GM12878 (cell line): ENCODE measurements at regions not wholly inside any gene's neighbourhood (a gene's known extent, or its start where the extent isn't known, plus 50 kb on each side); places are given as distances from the start of the nearest gene placed in this dataset.

Source experiments
- ATAC-seq: fragments of 200-7000 bp; cut with Tn5 transposase; 3 replicates; pipeline ENCODE4 v1.9.1; 2020; ENCODE audit warnings: mild to moderate bottlenecking, moderate library complexity
- BruUV-seq: library from RNA; stranded (reverse); fragments of 400-500 nt; replicated peaks from 2 replicates; lab custom pipeline; 2021; lab: Mats Ljungman, UMichigan
- CTCF ChIA-PET: fragments of 300-600 bp; sonication (Branson Sonifier 250); formaldehyde crosslinking; extraction: SDS; loops from one replicate; lab custom pipeline; 2021; ENCODE audit warnings: inconsistent platforms; lab: Yijun Ruan, JAX
- POLR2A ChIA-PET: fragments of 350-600 bp; formaldehyde crosslinking; extraction: SDS; loops from one replicate; lab custom pipeline; 2021; ENCODE audit warnings: inconsistent platforms; lab: Charles Lee
- RAD21 ChIA-PET: fragments of 300-600 bp; sonication (Branson Sonifier 250); formaldehyde crosslinking; loops from one replicate; lab custom pipeline; 2023; ENCODE audit warnings: antibody characterized with exemption; ENCODE audit not compliant: unreplicated experiment; lab: Charles Lee
- SMC1A ChIA-PET: fragments of 300-600 bp; sonication (Branson Sonifier 250); formaldehyde crosslinking; loops from one replicate; lab custom pipeline; 2023; ENCODE audit not compliant: unreplicated experiment, uncharacterized antibody; lab: Charles Lee
- DNase-seq: peaks from one replicate; pipeline ENCODE4 v3.0.0-alpha.2; 2011; ENCODE audit warnings: low read depth, low spot score
- FAIRE-seq: peaks from 3 replicates; lab custom pipeline; 2011; peaks lifted over from hg19 to GRCh38; lab: Jason Lieb, UNC
- H2AFZ ChIP-seq: 2 replicates; pipeline ENCODE4 v1.6.0; 2011; ENCODE audit warnings: low read depth, low read length, control low read depth; ENCODE audit not compliant: control insufficient read depth
- H3K27ac ChIP-seq: 2 replicates; pipeline ENCODE4 v1.5.1; 2011; ENCODE audit warnings: control low read depth; ENCODE audit not compliant: control insufficient read depth, insufficient read depth
- H3K27me3 ChIP-seq, 2 experiments: replicated peaks in 1 of 2; 2 replicates each; pipeline versions ENCODE4 v1.6.0 to v1.6.1; 2011; ENCODE audit warnings: low read length in 1 of 2; ENCODE audit not compliant: control insufficient read depth in 2 of 2, insufficient read depth in 2 of 2
- H3K36me3 ChIP-seq, 2 experiments: 2 replicates each; pipeline ENCODE4 v1.5.1; 2011; ENCODE audit warnings: low read length in 1 of 2; ENCODE audit not compliant: control insufficient read depth in 2 of 2, insufficient read depth in 2 of 2
- H3K4me1 ChIP-seq: 2 replicates; pipeline ENCODE4 v1.6.1; 2011; ENCODE audit warnings: mild to moderate bottlenecking, low read length, moderate library complexity, mixed read lengths; ENCODE audit not compliant: control insufficient read depth, insufficient read depth
- H3K4me2 ChIP-seq: 2 replicates; pipeline ENCODE4 v1.6.0; 2011; ENCODE audit warnings: control low read depth; ENCODE audit not compliant: control insufficient read depth, insufficient read depth
- H3K4me3 ChIP-seq: fragments of 200-600 bp; sonication (generic); 2 replicates; pipeline ENCODE4 v1.5.1; 2016
- H3K79me2 ChIP-seq: 2 replicates; pipeline ENCODE4 v1.6.0; 2011; ENCODE audit warnings: low read length; ENCODE audit not compliant: control insufficient read depth, insufficient read depth
- H3K9ac ChIP-seq: 2 replicates; pipeline ENCODE4 v1.8.0; 2011; ENCODE audit warnings: low read length, control low read depth, mixed read lengths; ENCODE audit not compliant: control insufficient read depth, insufficient read depth
- H3K9me3 ChIP-seq: replicated peaks from 3 replicates; pipeline ENCODE4 v1.5.1; 2011; ENCODE audit warnings: mild to moderate bottlenecking, low read length; ENCODE audit not compliant: control insufficient read depth, insufficient read depth
- H4K20me1 ChIP-seq: 2 replicates; pipeline ENCODE4 v1.6.0; 2011; ENCODE audit not compliant: control insufficient read depth, insufficient read depth
- BRCA1 ChIP-seq: IDR thresholded peaks from 2 replicates; pipeline ENCODE4 v1.6.1; 2011; ENCODE audit warnings: low read depth, low read length, improper control_type of control experiment
- FOXM1 ChIP-seq: IDR thresholded peaks from 2 replicates; pipeline ENCODE4 v1.6.1; 2012; ENCODE audit warnings: low read depth, mild to moderate bottlenecking, inconsistent platforms, low read length, moderate library complexity
- IKZF1 ChIP-seq: fragments of 450-650 bp; conservative IDR thresholded peaks from 2 replicates; pipeline ENCODE4 v1.6.1; 2017; ENCODE audit warnings: antibody characterized with exemption, mild to moderate bottlenecking
- IRF4 ChIP-seq: IDR thresholded peaks from 2 replicates; pipeline ENCODE4 v1.6.1; 2011; ENCODE audit warnings: low read depth, low read length
- MEF2B ChIP-seq: fragments of 450-650 bp; IDR thresholded peaks from 2 replicates; pipeline ENCODE4 v1.6.1; 2018; ENCODE audit warnings: mild to moderate bottlenecking, moderate library complexity; ENCODE audit not compliant: partially characterized antibody, poor library complexity, severe bottlenecking
- MTA3 ChIP-seq: IDR thresholded peaks from 2 replicates; pipeline ENCODE4 v1.6.1; 2012; ENCODE audit warnings: low read length, inconsistent platforms, borderline replicate concordance
- NBN ChIP-seq: fragments of 450-650 bp; IDR thresholded peaks from 2 replicates; pipeline ENCODE4 v1.6.1; 2016
- STAT3 ChIP-seq: IDR thresholded peaks from 2 replicates; pipeline ENCODE4 v1.6.1; 2011; ENCODE audit warnings: low read depth, low read length, improper control_type of control experiment
- TCF3 ChIP-seq: IDR thresholded peaks from 2 replicates; pipeline ENCODE4 v1.6.1; 2012; ENCODE audit warnings: low read depth, mild to moderate bottlenecking, low read length, borderline replicate concordance; ENCODE audit not compliant: insufficient read depth
- WGBS: methylation state at CpG from one replicate; pipeline ENCODE4 v1.1.6; 2016; ENCODE audit warnings: low lambda C conversion rate; ENCODE audit not compliant: insufficient replicate concordance, insufficient coverage; ENCODE audit errors: missing lambda C conversion rate; 5-methylcytosine and 5-hydroxymethylcytosine counted together
- in situ Hi-C: fragments of 300-500 bp; cut with MboI; formaldehyde crosslinking; loops from 9 replicates; pipeline ENCODE4 v1.14.3; 2018; ENCODE audit warnings: mixed read lengths
- intact Hi-C: fragments of 100-400 bp; cut with micrococcal nuclease; formaldehyde crosslinking; loops from one replicate; pipeline ENCODE4 v1.14.2; 2022; ENCODE audit not compliant: unreplicated experiment
- TF ChIP-seq, protein P1 (sequence below): fragments of 450-650 bp; formaldehyde crosslinking; IDR thresholded peaks from 2 replicates; pipeline ENCODE4 v1.4.0; 2020; ENCODE audit warnings: mild to moderate bottlenecking, moderate library complexity
- TF ChIP-seq, protein P2 (sequence below): IDR thresholded peaks from 2 replicates; pipeline ENCODE4 v1.6.1; 2011; ENCODE audit warnings: borderline replicate concordance, low read depth, mild to moderate bottlenecking, moderate library complexity, low read length; ENCODE audit not compliant: insufficient read depth, poor library complexity, severe bottlenecking
- TF ChIP-seq, protein P3 (sequence below): fragments of 450-650 bp; IDR thresholded peaks from 2 replicates; pipeline ENCODE4 v1.6.1; 2017; ENCODE audit warnings: mild to moderate bottlenecking, low read depth, inconsistent platforms; ENCODE audit not compliant: poor library complexity, severe bottlenecking

DNA sequence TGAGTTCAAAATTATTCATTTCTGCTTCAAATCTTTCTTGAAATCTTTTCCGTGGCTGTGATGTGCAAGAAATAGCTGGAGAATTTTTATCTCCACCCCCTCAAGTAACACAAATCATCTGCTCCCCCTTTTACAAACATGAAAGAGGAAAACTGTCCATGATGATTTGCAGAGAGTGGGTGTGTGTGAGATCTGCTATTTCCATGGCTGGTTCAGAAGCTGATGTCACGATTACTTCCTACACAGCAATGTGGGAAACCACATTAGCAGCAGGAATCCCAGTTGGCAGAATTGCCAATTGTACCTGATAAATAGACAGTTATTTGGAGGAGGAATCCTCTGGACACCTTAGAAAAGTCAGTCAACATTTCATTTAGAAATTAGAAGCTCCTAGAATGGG is 75.2 kb upstream of the GRM7 start:
- SMC1A ChIA-PET, result interaction anchor here (1.1 kb wide), 1 partner anchor 42 kb away, joined by 3 read pairs; no protein-coding TSS in a partner anchor
- H2AFZ ChIP-seq, result no peak overlapping the region
- CTCF ChIA-PET, result interaction anchor here (1.3 kb wide), 1 partner anchor 13 kb away, joined by 3 read pairs; no protein-coding TSS in a partner anchor
- in situ Hi-C loops (no loop called here), intact Hi-C loops (no loop called here)
- POLR2A ChIA-PET, result no interaction called here
- FAIRE-seq (no peak), ATAC-seq (no peak)
- no peak overlapping the region for H3K27ac ChIP-seq
- RAD21 ChIA-PET, result interaction anchor here (0.9 kb wide), 1 partner anchor 8 kb away, joined by 3 read pairs; no protein-coding TSS in a partner anchor
- TF ChIP-seq FOXM1, result no peak
- no peak for TF ChIP-seq NBN
- TF ChIP-seq TCF3, result no peak
- TF ChIP-seq, protein P1, sequence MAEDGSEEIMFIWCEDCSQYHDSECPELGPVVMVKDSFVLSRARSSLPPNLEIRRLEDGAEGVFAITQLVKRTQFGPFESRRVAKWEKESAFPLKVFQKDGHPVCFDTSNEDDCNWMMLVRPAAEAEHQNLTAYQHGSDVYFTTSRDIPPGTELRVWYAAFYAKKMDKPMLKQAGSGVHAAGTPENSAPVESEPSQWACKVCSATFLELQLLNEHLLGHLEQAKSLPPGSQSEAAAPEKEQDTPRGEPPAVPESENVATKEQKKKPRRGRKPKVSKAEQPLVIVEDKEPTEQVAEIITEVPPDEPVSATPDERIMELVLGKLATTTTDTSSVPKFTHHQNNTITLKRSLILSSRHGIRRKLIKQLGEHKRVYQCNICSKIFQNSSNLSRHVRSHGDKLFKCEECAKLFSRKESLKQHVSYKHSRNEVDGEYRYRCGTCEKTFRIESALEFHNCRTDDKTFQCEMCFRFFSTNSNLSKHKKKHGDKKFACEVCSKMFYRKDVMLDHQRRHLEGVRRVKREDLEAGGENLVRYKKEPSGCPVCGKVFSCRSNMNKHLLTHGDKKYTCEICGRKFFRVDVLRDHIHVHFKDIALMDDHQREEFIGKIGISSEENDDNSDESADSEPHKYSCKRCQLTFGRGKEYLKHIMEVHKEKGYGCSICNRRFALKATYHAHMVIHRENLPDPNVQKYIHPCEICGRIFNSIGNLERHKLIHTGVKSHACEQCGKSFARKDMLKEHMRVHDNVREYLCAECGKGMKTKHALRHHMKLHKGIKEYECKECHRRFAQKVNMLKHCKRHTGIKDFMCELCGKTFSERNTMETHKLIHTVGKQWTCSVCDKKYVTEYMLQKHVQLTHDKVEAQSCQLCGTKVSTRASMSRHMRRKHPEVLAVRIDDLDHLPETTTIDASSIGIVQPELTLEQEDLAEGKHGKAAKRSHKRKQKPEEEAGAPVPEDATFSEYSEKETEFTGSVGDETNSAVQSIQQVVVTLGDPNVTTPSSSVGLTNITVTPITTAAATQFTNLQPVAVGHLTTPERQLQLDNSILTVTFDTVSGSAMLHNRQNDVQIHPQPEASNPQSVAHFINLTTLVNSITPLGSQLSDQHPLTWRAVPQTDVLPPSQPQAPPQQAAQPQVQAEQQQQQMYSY (CRISPR knock-in tag), result no peak
- no peak for TF ChIP-seq MEF2B
- TF ChIP-seq MTA3, result no peak
- TF ChIP-seq, protein P2, sequence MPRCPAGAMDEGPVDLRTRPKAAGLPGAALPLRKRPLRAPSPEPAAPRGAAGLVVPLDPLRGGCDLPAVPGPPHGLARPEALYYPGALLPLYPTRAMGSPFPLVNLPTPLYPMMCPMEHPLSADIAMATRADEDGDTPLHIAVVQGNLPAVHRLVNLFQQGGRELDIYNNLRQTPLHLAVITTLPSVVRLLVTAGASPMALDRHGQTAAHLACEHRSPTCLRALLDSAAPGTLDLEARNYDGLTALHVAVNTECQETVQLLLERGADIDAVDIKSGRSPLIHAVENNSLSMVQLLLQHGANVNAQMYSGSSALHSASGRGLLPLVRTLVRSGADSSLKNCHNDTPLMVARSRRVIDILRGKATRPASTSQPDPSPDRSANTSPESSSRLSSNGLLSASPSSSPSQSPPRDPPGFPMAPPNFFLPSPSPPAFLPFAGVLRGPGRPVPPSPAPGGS, result no peak
- no peak for TF ChIP-seq IKZF1
- no peak for TF ChIP-seq BRCA1
- TF ChIP-seq STAT3, result no peak
- TF ChIP-seq IRF4, result no peak
- TF ChIP-seq, protein P3, sequence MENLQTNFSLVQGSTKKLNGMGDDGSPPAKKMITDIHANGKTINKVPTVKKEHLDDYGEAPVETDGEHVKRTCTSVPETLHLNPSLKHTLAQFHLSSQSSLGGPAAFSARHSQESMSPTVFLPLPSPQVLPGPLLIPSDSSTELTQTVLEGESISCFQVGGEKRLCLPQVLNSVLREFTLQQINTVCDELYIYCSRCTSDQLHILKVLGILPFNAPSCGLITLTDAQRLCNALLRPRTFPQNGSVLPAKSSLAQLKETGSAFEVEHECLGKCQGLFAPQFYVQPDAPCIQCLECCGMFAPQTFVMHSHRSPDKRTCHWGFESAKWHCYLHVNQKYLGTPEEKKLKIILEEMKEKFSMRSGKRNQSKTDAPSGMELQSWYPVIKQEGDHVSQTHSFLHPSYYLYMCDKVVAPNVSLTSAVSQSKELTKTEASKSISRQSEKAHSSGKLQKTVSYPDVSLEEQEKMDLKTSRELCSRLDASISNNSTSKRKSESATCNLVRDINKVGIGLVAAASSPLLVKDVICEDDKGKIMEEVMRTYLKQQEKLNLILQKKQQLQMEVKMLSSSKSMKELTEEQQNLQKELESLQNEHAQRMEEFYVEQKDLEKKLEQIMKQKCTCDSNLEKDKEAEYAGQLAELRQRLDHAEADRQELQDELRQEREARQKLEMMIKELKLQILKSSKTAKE, result no peak
- TF ChIP-seq, all 136 proteins: peak for 0
- Histone ChIP-seq H3K36me3 (no peaks in the 10 kb centered on the region), H3K4me2 (no peak overlapping the region), H3K4me3 (no peak overlapping the region), H4K20me1 (no peaks in the 10 kb centered on the region), H3K9ac (no peak overlapping the region), H3K9me3 (no peaks in the 10 kb centered on the region), H3K4me1 (no peaks in the 10 kb centered on the region), H3K27me3 (no peaks in the 10 kb centered on the region), H3K79me2 (no peaks in the 10 kb centered on the region)
- BruUV-seq, result no TSS peak
- WGBS, result 0% methylated on average over 2 of the region's 2 CpGs
- no peak for DNase-seq
